ENCODE measurements at regions not wholly inside any gene's neighbourhood (a gene's known extent, or its start where the extent isn't known, plus 50 kb on each side); places are given as distances from the start of the nearest gene placed in this dataset.
"Not testable (repeated sequence)": the region's sequence is repeated elsewhere in the genome, so short reads cannot be mapped to it uniquely, and the experiment has no call there.

GRCh38 chr6:67133973-67134372 lies 1426.9 kb upstream of the EYS start:
- no peak for DNase-seq

GRCh38 chr6:67131827-67132226 lies 1424.8 kb upstream of the EYS start:
- DNase-seq: no peak

GRCh38 chr6:67129780-67130179 lies 1422.8 kb upstream of the EYS start:
- no peak for DNase-seq

- DNase-seq: peak; percentile 18
Observed at GRCh38 chr6:67127041-67127440, 1420.0 kb upstream of the EYS start.

- no peak for DNase-seq
Observed at GRCh38 chr6:67121115-67121514, 1414.1 kb upstream of the EYS start.

GRCh38 chr6:67112120-67112519 lies 1405.1 kb upstream of the EYS start:
- no peak for DNase-seq

GRCh38 chr6:67102743-67103142 lies 1395.7 kb upstream of the EYS start:
- no peak for DNase-seq

GRCh38 chr6:67095618-67096226 lies 1388.7 kb upstream of the EYS start:
- not testable (repeated sequence) for DNase-seq

GRCh38 chr6:67094431-67094946 lies 1387.5 kb upstream of the EYS start:
- DNase-seq: no peak

- no peak for DNase-seq
Observed at GRCh38 chr6:67073938-67074337, 1366.9 kb upstream of the EYS start.

- DNase-seq: no peak
Observed at GRCh38 chr6:67068781-67069180, 1361.8 kb upstream of the EYS start.

GRCh38 chr6:67064323-67064722 lies 1357.3 kb upstream of the EYS start:
- DNase-seq: no peak

GRCh38 chr6:67047996-67048395 lies 1341.0 kb upstream of the EYS start:
- no peak for DNase-seq

GRCh38 chr6:67045076-67045475 lies 1338.0 kb upstream of the EYS start:
- DNase-seq: no peak

- DNase-seq: no peak
Observed at GRCh38 chr6:67031451-67031850, 1324.4 kb upstream of the EYS start.

- no peak for DNase-seq
Observed at GRCh38 chr6:67030861-67031260, 1323.8 kb upstream of the EYS start.

- no peak for DNase-seq
Observed at GRCh38 chr6:67016921-67017460, 1310.0 kb upstream of the EYS start.

- DNase-seq: no peak
Observed at GRCh38 chr6:67011441-67011840, 1304.4 kb upstream of the EYS start.

- peak; percentile 15 for DNase-seq
Observed at GRCh38 chr6:67009818-67010217, 1302.8 kb upstream of the EYS start.

- DNase-seq: no peak
Observed at GRCh38 chr6:67003844-67004243, 1296.8 kb upstream of the EYS start.

- peak; percentile 74 for DNase-seq
Observed at GRCh38 chr6:67000121-67000520, 1293.1 kb upstream of the EYS start.

- not testable (repeated sequence) for DNase-seq
Observed at GRCh38 chr6:66997579-66997978, 1290.6 kb upstream of the EYS start.

GRCh38 chr6:66995669-66996068 lies 1288.6 kb upstream of the EYS start:
- DNase-seq: no peak

GRCh38 chr6:66993708-66994107 lies 1286.7 kb upstream of the EYS start:
- DNase-seq: not testable (repeated sequence)

GRCh38 chr6:66993272-66993671 lies 1286.2 kb upstream of the EYS start:
- DNase-seq: no peak
